ENCODE measurements at regions not wholly inside any gene's neighbourhood (a gene's known extent, or its start where the extent isn't known, plus 50 kb on each side); places are given as distances from the start of the nearest gene placed in this dataset.

GRCh38 chr18:54769526-54770464, 58.5 kb upstream of the RAB27B start:
- TF ChIP-seq ZNF274 (IDR thresholded peaks at IDR 0.05; ENCODE audit: low read depth, low read length): no peak
- H3K4me3 ChIP-seq (ENCODE audit: low read length): no peak overlapping the region

- no peak for TF ChIP-seq ZNF274 (IDR thresholded peaks at IDR 0.05; ENCODE audit: low read depth, low read length)
- H3K4me3 ChIP-seq (ENCODE audit: low read length): no peak overlapping the region
Measured at GRCh38 chr18:54772056-54772455, 56.2 kb upstream of the RAB27B start.

- no peak overlapping the region for H3K4me3 ChIP-seq (ENCODE audit: low read length)
- no peak for TF ChIP-seq ZNF274 (IDR thresholded peaks at IDR 0.05; ENCODE audit: low read depth, low read length)
Measured at GRCh38 chr18:54774423-54774822, 53.9 kb upstream of the RAB27B start.

GRCh38 chr18:54774981-54775665, 53.2 kb upstream of the RAB27B start:
- TF ChIP-seq ZNF274 (IDR thresholded peaks at IDR 0.05; ENCODE audit: low read depth, low read length): no peak
- no peak overlapping the region for H3K4me3 ChIP-seq (ENCODE audit: low read length)

GRCh38 chr18:54775686-54776085, 52.6 kb upstream of the RAB27B start:
- H3K4me3 ChIP-seq (ENCODE audit: low read length): no peak overlapping the region
- no peak for TF ChIP-seq ZNF274 (IDR thresholded peaks at IDR 0.05; ENCODE audit: low read depth, low read length)

GRCh38 chr18:54776282-54776977, 51.8 kb upstream of the RAB27B start:
- no peak for TF ChIP-seq ZNF274 (IDR thresholded peaks at IDR 0.05; ENCODE audit: low read depth, low read length)
- H3K4me3 ChIP-seq (ENCODE audit: low read length): no peak overlapping the region

- no peak overlapping the region for H3K4me3 ChIP-seq (ENCODE audit: low read length)
- no peak for TF ChIP-seq ZNF274 (IDR thresholded peaks at IDR 0.05; ENCODE audit: low read depth, low read length)
Measured at GRCh38 chr18:54777118-54777791, 51.0 kb upstream of the RAB27B start.

GRCh38 chr18:54777989-54778388, 50.3 kb upstream of the RAB27B start:
- H3K4me3 ChIP-seq (ENCODE audit: low read length): no peak overlapping the region
- no peak for TF ChIP-seq ZNF274 (IDR thresholded peaks at IDR 0.05; ENCODE audit: low read depth, low read length)
